IPS DF 6.9 (cell line): ENCODE measurements at regions not wholly inside any gene's neighbourhood (a gene's known extent, or its start where the extent isn't known, plus 50 kb on each side); places are given as distances from the start of the nearest gene placed in this dataset.

Source experiments
- DNase-seq: peaks from one replicate; pipeline ENCODE4 v3.0.0-alpha.2; 2013; ENCODE audit warnings: low read depth, low spot score
- H3K27ac ChIP-seq: one replicate; pipeline ENCODE4 v1.5.1; 2013; ENCODE audit warnings: low read length, control low read depth
- H3K27me3 ChIP-seq: 2 replicates; pipeline ENCODE4 v1.6.1; 2013; ENCODE audit warnings: mild to moderate bottlenecking, low read length; ENCODE audit not compliant: control insufficient read depth, insufficient read depth
- H3K36me3 ChIP-seq: 2 replicates; pipeline ENCODE4 v1.6.1; 2013; ENCODE audit warnings: low read length; ENCODE audit not compliant: control insufficient read depth, insufficient read depth
- H3K4me1 ChIP-seq: 2 replicates; pipeline ENCODE4 v1.6.1; 2013; ENCODE audit warnings: low read length; ENCODE audit not compliant: control insufficient read depth, insufficient read depth
- H3K4me3 ChIP-seq: 2 replicates; pipeline ENCODE4 v1.5.1; 2013; ENCODE audit warnings: mild to moderate bottlenecking, low read length
- H3K9me3 ChIP-seq: 2 replicates; pipeline ENCODE4 v1.6.1; 2013; ENCODE audit warnings: low read length, inconsistent platforms; ENCODE audit not compliant: control insufficient read depth, insufficient read depth
- WGBS: extraction: QIAGEN DNeasy Blood & Tissue Kit; methylation state at CpG from one replicate; pipeline ENCODE4 v1.1.7; 2013; ENCODE audit warnings: mixed read lengths, missing lambda C conversion rate; ENCODE audit not compliant: insufficient read length, insufficient coverage; 5-methylcytosine and 5-hydroxymethylcytosine counted together

DNA sequence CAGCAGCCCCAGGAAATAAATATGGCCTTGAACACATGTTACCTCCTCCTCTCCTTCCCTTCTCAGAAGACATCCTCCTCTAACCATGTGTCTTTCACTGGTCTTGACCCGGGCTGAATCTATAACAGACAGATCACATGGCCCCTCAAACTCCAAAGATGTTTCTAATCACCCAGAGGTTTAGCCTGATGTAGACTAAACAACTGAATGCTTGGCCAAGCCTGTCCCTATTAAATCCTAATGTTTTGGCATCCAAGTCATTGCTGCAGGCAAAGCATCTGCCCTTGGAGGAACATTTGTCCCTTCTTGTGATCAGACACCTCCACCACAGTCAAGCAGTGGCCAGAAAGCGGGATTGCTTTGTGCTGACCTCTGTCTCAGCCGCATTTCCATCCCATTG, 65.5 kb downstream of the ANKRD60 start:
- Histone ChIP-seq H3K36me3 (no peaks in the 10 kb centered on the region), H3K4me1 (no peaks in the 10 kb centered on the region), H3K4me3 (no peak overlapping the region), H3K27ac (no peak overlapping the region), H3K27me3 (no peaks in the 10 kb centered on the region), H3K9me3 (no peaks in the 10 kb centered on the region)
- no peak for DNase-seq
- no CpG with 5 or more reads among the region's 3 CpGs for WGBS

DNA sequence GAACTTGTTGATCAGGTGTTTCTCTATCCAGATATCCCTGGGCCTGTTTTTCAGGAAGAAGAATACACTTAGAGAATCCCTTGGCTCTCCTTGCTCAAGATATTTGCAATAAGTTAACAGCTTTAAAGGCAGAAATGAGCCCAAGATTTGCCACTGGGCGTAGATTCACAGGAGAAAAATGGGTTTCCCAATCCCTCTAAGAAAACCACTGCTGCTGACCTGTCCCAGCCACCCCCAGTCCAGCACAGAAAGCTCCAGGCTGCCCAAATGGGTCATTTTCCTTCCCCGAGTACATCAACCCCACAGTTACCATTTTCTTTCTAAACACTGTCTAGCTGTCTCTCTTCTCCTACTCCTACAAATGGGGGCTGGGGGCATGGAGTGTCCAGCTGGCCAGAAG, 67.3 kb downstream of the ANKRD60 start:
- H3K4me3 ChIP-seq, result no peak overlapping the region
- H3K9me3 ChIP-seq, result no peaks in the 10 kb centered on the region
- H3K4me1 ChIP-seq, result no peaks in the 10 kb centered on the region
- DNase-seq, result no peak
- WGBS, result no CpG with 5 or more reads among the region's 2 CpGs
- no peaks in the 10 kb centered on the region for H3K36me3 ChIP-seq
- H3K27me3 ChIP-seq, result no peaks in the 10 kb centered on the region
- no peak overlapping the region for H3K27ac ChIP-seq

DNA sequence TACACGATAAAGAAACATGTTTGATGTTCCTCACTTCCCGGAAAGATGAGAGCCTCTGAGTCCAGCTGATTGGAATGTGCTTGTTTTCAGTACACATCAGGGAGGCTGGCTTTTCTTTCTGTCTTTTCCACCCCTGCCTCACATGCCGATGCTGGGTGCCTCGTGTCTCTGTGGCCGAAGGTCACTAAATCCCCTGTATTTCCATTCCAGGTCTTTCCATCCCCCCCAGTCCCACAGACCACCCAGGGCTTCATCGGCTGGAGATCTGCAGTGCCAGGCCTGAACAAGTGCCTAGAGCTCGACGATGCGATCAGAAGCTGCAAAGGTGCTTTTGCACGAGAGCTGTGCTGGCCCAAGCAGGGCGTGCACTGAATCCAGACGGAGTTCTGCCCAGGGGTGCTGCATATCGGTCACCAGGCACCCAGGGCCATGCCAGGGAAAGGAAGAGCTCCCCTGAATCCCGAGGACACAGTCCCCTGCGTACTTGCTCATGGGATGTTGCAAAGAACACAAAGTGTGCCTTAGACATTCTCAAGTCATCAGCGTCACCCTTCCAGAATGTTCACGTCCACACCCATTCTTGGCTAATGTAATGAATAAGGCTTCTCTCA, 67.9 kb downstream of the ANKRD60 start:
- Histone ChIP-seq H3K9me3 (no peaks in the 10 kb centered on the region), H3K4me3 (no peak overlapping the region), H3K36me3 (no peaks in the 10 kb centered on the region), H3K27me3 (no peaks in the 10 kb centered on the region), H3K27ac (no peak overlapping the region), H3K4me1 (no peaks in the 10 kb centered on the region)
- no CpG with 5 or more reads among the region's 17 CpGs for WGBS
- DNase-seq, result no peak

DNA sequence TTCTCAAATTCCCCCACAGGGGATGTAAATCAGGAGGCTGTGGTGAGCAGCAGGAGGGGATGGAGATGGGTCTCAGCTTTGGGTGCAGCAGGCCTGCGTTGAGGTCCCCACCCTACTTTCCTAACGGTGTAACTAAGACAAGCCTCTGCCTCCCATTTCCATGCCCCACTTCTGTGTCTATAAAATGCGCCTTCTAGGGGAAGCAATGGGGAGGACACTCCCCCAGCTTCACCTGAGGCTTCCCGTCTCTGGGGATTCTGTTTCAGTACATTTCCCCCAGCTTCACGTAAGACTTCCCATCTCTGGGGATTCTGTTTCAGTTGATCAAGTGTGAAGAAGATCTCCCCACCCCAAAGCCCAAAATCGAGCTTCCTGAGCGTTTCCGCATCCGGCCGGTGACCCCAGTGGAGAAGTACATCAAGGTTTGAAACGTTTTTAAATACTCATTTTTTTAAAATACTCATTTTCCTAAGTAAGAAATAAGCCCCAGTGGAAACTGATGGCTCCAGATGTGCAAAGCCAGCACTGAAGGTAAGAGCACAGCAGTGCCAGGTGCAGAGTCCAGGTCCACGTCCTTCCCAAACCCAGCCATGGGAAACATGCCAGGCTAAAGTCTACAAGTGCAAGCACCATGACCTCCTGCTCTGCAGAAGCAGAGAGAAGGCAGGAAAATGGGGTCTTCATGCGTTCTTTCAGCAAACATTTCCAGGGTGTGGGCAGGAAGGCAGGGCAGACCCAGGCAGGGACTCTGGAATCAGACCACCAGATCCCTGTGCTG, 73.1 kb downstream of the ANKRD60 start:
- Histone ChIP-seq H3K4me3 (no peak overlapping the region), H3K27ac (no peak overlapping the region), H3K9me3 (no peaks in the 10 kb centered on the region), H3K4me1 (no peaks in the 10 kb centered on the region), H3K36me3 (no peaks in the 10 kb centered on the region), H3K27me3 (no peaks in the 10 kb centered on the region)
- no CpG with 5 or more reads among the region's 13 CpGs for WGBS
- no peak for DNase-seq

DNA sequence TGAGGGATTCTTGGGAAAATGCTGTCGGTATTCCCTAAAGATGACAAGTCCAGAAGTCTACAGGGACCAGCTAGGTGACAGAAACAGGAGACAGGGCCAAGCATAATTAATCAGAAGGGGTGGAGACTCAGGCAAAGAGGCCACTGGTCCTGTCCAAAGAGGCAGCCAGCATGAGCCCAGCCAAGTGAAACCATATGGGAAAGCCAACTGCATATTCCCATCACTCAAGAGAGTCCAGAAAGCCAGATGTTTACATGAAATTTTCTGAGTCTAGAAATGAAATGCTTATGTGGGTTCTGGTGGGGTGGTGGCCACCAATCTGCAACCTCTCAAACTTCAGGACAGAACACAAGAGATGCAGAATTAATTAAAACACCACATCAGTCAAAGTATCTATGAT, 74.3 kb downstream of the ANKRD60 start:
- no peaks in the 10 kb centered on the region for H3K27me3 ChIP-seq
- H3K4me3 ChIP-seq, result no peak overlapping the region
- no CpG with 5 or more reads among the region's 1 CpG for WGBS
- no peaks in the 10 kb centered on the region for H3K36me3 ChIP-seq
- no peaks in the 10 kb centered on the region for H3K9me3 ChIP-seq
- H3K27ac ChIP-seq, result no peak overlapping the region
- no peak for DNase-seq
- H3K4me1 ChIP-seq, result no peaks in the 10 kb centered on the region

DNA sequence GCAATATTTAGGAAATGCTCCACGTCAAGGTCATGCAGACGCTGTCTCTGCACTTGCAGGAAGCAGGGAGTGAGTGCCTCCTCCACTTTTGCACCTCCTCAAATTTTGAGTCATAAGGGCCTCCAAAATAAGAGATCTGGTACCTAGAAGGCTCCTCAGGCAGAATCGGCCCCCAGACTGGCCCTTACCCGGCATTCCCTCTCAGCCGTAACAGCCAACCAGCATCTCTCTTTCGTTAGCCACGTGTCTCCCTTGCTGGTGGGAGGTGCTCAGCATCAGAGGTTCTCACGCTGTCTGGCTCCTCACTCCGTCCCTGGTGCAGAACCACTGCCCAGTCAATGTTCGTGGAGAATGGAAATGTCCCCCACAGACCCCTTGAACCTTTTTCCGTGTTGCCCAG, 75.3 kb downstream of the ANKRD60 start:
- Histone ChIP-seq H3K4me1 (no peaks in the 10 kb centered on the region), H3K9me3 (no peaks in the 10 kb centered on the region), H3K27me3 (no peaks in the 10 kb centered on the region), H3K27ac (no peak overlapping the region), H3K36me3 (no peaks in the 10 kb centered on the region), H3K4me3 (no peak overlapping the region)
- no CpG with 5 or more reads among the region's 11 CpGs for WGBS
- DNase-seq, result no peak

GRCh38 chr20:58150772-58151171, 77.7 kb downstream of the ANKRD60 start:
- Histone ChIP-seq H3K27ac (no peak overlapping the region), H3K27me3 (no peaks in the 10 kb centered on the region), H3K36me3 (no peaks in the 10 kb centered on the region), H3K9me3 (no peaks in the 10 kb centered on the region), H3K4me3 (no peak overlapping the region), H3K4me1 (no peaks in the 10 kb centered on the region; the same call in 1 of the 2 replicates)
- no CpG with 5 or more reads among the region's 31 CpGs for WGBS
- peak; percentile 45 for DNase-seq

DNA sequence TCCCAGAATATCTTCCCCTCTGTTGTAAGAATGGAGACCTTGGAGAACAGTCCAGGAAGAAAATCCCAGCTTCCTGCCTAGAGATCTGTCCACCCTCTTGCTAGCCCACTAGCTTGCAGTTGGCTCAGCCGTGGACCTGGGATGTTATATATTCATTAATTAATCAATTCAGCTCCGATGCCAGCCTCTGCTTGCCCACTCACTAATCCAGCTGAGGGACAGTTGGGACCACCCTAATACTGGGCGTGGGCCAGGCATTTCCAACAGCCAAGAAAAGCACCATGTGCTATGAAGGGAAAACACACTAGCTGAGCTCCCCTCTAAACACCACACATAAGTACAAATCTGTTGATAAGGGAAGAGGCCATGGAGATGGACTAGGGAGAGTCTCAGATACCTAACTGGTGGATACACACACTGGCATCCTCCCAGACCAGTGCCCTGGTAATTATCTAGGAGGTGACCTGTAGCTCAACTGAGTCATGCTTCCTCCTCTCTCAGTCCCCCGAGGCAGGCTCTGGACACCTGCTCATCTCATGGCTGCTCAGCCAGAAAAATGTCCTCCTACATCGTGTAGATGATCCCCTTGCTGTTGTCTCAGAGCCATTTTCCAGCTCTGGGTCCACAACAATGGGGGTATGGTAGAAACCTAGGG, 78.9 kb downstream of the ANKRD60 start:
- no CpG with 5 or more reads among the region's 5 CpGs for WGBS
- H3K4me3 ChIP-seq, result no peak overlapping the region
- no peaks in the 10 kb centered on the region; the same call in 1 of the 2 replicates for H3K4me1 ChIP-seq
- no peak overlapping the region for H3K27ac ChIP-seq
- no peaks in the 10 kb centered on the region for H3K9me3 ChIP-seq
- DNase-seq, result no peak
- H3K27me3 ChIP-seq, result no peaks in the 10 kb centered on the region
- H3K36me3 ChIP-seq, result no peaks in the 10 kb centered on the region

DNA sequence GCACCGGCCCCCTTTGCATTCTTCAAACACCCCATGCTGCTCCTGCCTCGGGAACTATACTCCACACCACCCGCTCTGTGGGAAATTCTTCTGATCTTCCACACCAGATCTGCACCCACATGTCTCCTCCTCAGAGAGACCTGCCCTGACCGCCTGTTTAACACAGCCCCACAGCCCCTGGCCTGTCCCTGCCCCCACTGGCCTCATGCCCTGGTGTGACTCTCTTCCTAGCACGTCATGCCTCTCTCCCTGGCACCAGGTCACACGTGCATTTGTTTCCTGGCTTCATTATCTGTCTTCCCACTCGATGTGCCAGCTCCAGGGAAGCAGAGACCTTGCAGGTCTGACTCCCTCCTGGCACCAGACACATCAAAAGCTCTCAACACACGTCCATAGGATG, 79.6 kb downstream of the ANKRD60 start:
- DNase-seq, result no peak
- no CpG with 5 or more reads among the region's 8 CpGs for WGBS
- Histone ChIP-seq H3K27ac (no peak overlapping the region), H3K36me3 (no peaks in the 10 kb centered on the region), H3K9me3 (no peaks in the 10 kb centered on the region), H3K4me1 (no peaks in the 10 kb centered on the region; the same call in 1 of the 2 replicates), H3K4me3 (no peak overlapping the region), H3K27me3 (no peaks in the 10 kb centered on the region)

DNA sequence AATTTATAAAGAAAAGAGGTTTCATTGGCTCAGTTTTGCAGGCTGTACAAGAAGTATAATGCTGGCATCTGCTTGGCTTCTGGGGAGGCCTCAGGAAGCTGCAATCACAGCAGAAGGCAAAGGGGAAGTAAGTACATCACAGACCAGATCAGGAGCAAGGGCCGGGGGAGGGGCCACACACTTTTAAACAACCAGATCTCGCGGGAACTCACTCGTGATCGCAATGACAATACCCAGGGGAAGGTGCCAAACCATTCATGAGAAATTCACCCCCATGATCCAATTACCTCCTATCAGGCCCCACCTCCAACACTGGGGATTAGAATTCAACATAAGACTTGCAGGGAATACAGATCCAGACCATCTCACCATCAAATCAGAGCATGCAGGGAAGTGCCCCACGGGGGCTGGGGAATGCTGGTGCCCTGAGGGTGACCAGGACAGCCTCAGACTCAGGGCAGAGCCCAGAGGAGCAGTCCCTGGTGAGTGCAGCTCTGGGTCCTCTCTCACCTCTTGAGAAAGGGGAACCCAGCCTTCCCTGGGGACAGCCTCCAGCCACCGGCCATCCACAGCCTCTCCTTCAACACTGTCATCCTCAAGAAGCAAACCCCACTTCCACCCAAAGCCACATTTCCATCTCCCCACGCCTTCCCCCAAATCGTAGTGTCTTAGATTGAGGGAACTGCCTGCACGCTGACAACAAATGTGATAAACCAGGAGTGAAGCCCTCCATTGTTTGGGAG, 80.7 kb downstream of the ANKRD60 start:
- H3K27ac ChIP-seq, result no peak overlapping the region
- no peak overlapping the region for H3K4me3 ChIP-seq
- H3K4me1 ChIP-seq, result no peaks in the 10 kb centered on the region; the same call in none of the 2 replicates
- WGBS, result no CpG with 5 or more reads among the region's 10 CpGs
- no peaks in the 10 kb centered on the region for H3K36me3 ChIP-seq
- DNase-seq, result no peak
- no peaks in the 10 kb centered on the region for H3K9me3 ChIP-seq
- H3K27me3 ChIP-seq, result no peaks in the 10 kb centered on the region
